ENCODE measurements at regions not wholly inside any gene's neighbourhood (a gene's known extent, or its start where the extent isn't known, plus 50 kb on each side); places are given as distances from the start of the nearest gene placed in this dataset.
"Not testable (repeated sequence)": the region's sequence is repeated elsewhere in the genome, so short reads cannot be mapped to it uniquely, and the experiment has no call there.

DNA sequence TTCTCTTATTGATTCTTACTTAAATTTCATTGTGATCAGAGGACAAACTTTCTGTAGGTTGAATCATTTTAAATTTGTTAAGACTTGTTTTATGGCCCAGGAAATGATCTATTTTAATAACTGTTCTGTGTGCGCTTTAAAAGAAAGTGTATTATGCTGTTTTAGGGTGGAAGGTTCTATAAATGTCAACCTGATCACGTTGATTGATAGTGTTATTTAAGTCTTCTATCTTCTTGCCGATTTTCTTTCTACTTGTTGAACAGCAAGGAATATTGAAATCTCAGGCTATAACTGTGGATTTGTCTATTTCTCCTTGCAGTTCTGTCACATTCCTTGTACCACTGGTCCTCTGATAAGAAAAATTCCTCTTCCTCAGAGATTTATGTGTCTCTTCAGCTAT, 112.7 kb downstream of the TANC2 start:
- DNase-seq (ENCODE audit: low read depth), result no peak

DNA sequence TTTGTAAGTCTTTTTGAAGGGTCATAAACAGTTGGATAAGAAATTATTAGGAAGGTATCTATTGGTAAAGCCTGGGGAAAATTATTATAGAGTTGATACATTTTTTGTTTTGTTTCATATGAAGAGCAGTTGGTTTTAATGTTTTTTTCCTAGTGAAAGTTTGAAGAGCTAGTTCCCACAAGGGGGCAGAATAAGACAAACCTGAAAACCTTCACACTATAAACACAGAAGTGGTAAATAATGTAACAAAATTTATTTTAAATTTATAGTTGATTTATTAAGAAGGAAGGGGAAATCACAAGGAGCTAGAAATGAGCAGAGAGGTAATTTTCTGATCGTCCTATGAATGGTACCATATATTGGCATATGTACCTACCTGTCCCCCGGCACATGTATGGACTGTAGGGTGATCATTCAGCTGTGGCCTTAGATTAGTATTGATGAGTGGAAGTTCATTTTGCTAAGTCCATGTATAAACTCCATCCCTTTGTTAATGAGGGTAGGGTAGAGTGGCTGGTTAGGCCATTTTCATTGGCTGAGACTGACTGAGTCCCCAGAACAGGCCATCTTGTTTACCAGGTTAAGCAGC, 116.3 kb downstream of the TANC2 start:
- DNase-seq (ENCODE audit: low read depth), result no peak

DNA sequence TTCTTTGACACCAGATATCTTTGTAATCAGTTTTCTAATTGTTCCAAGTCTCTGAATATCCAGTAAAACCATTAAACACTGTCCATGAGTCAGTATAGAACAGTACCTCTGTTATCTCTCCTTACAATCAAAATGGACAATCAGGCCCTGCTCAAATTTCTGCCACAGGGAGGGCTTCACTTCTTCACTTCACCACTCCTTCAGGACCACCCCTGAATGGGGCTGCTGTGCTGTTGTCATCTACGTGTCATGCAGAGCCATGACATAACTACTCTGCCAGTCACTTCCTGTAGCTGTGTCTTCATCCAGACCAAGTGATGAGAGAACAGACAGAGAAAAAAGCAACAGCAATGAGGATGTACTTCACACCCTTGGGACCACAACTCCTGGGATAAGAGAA, 116.9 kb downstream of the TANC2 start:
- no peak for DNase-seq (ENCODE audit: low read depth)

GRCh38 chr17:63086483-63087185, 120.6 kb downstream of the TANC2 start:
- no peak for DNase-seq (ENCODE audit: low read depth)

DNA sequence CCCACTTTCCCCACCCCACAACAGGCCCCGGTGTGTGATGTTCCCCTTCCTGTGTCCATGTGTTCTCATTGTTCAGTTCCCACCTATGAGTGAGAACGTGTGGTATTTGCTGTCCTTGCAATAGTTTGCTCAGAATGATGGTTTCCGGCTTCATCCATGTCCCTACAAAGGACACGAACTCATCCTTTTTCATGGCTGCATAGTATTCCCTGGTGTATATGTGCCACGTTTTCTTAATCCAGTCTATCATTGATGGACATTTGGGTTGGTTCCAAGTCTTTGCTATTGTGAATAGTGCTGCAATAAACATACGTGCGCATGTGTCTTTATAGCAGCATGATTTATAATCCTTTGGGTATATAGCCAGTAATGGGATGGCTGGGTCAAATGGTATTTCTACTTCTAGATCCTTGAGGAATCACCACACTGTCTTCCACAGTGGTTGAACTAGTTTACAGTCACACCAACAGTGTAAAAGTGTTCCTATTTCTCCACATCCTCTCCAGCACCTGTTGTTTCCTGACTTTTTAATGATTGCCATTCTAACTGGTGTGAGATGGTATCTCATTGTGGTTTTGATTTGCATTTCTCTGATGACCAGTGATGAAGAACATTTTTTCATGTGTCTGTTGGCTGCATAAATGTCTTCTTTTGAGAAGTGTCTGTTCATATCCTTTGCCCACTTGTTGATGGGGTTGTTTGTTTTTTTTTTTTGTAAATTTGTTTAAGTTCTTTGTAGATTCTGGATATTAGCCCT, 124.5 kb downstream of the TANC2 start:
- not testable (repeated sequence) for DNase-seq (ENCODE audit: low read depth)

GRCh38 chr17:63091909-63092308, 125.9 kb downstream of the TANC2 start:
- not testable (repeated sequence) for DNase-seq (ENCODE audit: low read depth)

GRCh38 chr17:63094631-63095030, 128.6 kb downstream of the TANC2 start:
- no peak for DNase-seq (ENCODE audit: low read depth)

DNA sequence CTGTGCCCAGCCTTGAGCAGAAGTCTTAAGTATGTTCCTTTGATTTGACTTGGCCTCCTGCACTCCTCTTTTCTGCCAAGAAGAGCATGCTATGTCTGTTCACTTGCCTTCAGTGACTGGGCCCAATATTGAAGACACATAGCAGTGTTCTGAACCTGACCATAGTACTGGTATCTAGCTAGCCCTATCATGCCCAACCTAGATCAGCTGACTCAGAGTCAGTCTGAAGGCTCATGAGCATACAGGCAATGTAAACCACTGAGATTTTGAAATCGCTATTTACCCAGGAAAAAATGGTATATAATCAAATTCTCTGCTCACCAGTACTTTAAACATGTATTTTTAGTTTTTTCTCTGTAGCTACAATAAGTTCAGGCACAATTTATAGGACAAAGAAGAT, 129.4 kb downstream of the TANC2 start:
- no peak for DNase-seq (ENCODE audit: low read depth)

DNA sequence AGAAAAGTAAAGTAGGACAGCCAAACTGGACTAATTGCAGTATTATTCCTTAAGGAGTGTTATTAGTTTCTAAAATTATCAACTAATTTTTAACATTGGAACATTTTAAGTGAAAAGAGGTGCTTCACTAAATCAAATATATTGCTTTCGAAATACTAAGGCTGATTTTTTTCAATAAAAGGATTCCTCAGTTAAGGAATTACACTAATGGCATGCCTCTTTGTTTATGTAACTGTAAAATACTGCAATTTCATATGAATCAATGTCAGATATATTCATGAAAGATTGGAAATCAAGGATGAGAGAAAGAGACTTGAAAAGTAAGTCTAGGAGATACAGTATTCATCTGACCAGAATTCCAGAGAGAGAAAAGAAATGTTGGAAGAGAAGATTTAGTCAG, 129.8 kb downstream of the TANC2 start:
- DNase-seq (ENCODE audit: low read depth), result no peak

GRCh38 chr17:63096426-63096825, 130.4 kb downstream of the TANC2 start:
- DNase-seq (ENCODE audit: low read depth), result no peak

DNA sequence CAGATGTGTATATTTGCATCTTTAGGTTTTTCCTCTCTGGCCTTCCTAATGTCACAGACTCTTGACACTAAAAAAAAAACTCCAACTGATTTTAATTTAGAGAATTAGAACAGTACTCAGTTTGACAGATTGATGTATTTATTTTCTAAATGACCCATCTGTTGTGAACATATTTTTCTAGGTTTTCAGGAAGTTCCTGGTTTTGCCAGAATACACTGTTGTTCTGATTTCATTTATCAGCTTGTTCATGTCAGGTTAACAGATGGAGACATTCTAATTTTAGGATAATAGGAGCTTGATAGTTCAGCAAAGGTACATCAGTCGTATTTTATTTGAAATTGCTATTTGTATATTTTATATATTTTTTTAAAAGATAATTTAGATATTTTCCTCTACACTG, 133.4 kb downstream of the TANC2 start:
- no peak for DNase-seq (ENCODE audit: low read depth)

- no peak for DNase-seq (ENCODE audit: low read depth)
Measured at GRCh38 chr17:63102034-63102433, 136.0 kb downstream of the TANC2 start.

GRCh38 chr17:63106050-63106449, 140.0 kb downstream of the TANC2 start:
- DNase-seq (ENCODE audit: low read depth), result no peak

DNA sequence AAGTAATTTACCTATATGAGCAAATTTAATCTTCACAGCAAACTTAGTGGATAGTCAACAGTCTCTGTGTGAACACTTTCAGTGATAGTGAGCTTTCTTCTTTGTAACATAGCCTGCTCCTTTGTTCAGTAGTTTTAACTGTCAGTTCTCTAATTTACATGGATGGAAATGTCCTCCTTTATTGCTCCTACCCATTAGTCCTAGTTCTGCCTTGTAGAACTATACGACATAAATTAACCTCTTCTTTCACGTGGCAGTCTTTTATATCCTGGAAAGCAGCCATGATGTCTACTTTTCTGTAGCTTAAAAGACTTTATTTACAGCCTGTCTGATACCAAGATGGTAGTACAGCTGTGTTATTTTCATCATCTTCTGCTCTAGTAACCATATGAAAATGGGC, 143.6 kb downstream of the TANC2 start:
- DNase-seq (ENCODE audit: low read depth), result no peak

DNA sequence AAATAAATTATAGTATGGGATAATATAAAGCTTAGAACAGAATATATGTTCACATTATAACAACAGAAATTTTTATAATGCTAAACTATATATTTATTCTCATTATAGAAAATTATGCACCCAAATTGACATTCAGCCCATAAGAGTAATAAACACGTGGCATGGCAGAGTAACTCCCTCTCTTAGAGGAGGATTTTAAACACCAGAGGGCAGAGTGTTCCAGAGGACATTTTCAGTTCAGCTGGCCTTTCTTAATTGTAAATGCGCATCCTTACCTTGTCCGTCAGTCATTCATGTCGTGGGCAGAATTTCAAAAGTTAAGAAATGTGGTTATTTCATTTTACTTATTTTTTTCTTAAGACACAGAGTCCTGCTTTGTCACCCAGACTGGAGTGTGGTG, 147.1 kb downstream of the TANC2 start:
- no peak for DNase-seq (ENCODE audit: low read depth)

GRCh38 chr17:63116228-63116627, 150.2 kb downstream of the TANC2 start:
- no peak for DNase-seq (ENCODE audit: low read depth)

GRCh38 chr17:63116967-63117830, 151.2 kb downstream of the TANC2 start:
- no peak for DNase-seq (ENCODE audit: low read depth)

DNA sequence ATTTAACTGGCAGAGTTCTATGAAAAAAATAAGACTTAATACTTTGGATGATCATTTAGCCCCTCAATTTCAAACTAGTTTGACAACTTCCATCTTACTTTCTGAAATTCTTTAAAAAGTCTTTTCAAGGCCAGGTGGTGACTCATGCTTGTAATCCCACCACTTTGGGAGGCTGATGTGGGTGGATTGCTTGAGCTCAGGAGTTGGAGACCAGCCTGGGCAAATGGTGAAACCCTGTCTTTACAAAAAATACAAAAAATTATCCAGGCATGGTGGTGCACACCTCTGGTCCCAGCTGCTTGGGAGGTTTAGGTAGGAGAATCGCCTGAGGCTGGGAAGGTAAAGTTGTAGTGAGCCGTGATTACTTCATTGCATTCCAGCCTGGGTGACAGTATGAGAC, 154.4 kb downstream of the TANC2 start:
- DNase-seq (ENCODE audit: low read depth), result no peak

GRCh38 chr17:63124536-63124935, 158.5 kb downstream of the TANC2 start:
- no peak for DNase-seq (ENCODE audit: low read depth)

- no peak for DNase-seq (ENCODE audit: low read depth)
Measured at GRCh38 chr17:63124958-63125357, 158.9 kb downstream of the TANC2 start.

GRCh38 chr17:63125987-63126386, 160.0 kb downstream of the TANC2 start:
- DNase-seq (ENCODE audit: low read depth), result no peak

DNA sequence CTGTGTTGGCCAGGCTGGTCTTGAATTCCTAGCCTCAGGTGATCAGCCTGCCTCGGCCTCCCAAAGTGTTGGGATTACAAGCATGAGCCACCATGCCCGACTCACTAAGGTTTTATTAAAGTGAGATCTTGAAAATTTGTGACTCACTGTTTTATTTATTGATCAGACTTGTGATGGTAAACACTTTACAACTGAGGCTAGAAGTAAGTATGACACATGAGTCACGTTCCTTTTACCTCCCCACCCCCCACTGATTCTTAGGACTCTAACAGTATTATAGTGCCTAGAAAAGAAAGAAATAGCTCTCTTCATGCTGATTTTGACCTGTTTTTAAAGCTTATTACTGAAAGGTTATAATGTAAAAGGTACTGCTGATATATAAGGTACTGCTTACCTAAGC, 160.6 kb downstream of the TANC2 start:
- no peak for DNase-seq (ENCODE audit: low read depth)
